ENCODE measurements at regions not wholly inside any gene's neighbourhood (a gene's known extent, or its start where the extent isn't known, plus 50 kb on each side); places are given as distances from the start of the nearest gene placed in this dataset.

GRCh38 chr3:70383360-70383831 is 71.0 kb upstream of the MDFIC2 start:
- ATAC-seq (ENCODE audit: poor library complexity): no peak
- intact Hi-C loops (cut with DNase I): no loop called here
- no peak for DNase-seq

GRCh38 chr3:70374179-70374578 is 61.7 kb upstream of the MDFIC2 start:
- intact Hi-C loops (cut with DNase I): no loop called here
- DNase-seq (no peak), ATAC-seq (ENCODE audit: poor library complexity) (no peak)

Data from Right ventricle myocardium superior (tissue), 1 donor.